Smooth muscle cell (in vitro differentiated cells): ENCODE measurements at regions not wholly inside any gene's neighbourhood (a gene's known extent, or its start where the extent isn't known, plus 50 kb on each side); places are given as distances from the start of the nearest gene placed in this dataset.

Source experiments
- DNase-seq: peaks from one replicate; lab custom pipeline; 2025; ENCODE audit not compliant: unreplicated experiment; lab: John Stamatoyannopoulos, UW
- H2AFZ ChIP-seq: fragments of 200-600 bp; sonication (generic); 2 replicates; pipeline ENCODE4 v1.6.0; 2016; ENCODE audit warnings: antibody characterized with exemption, low read depth, mild to moderate bottlenecking
- H3F3A ChIP-seq: fragments of 200-600 bp; sonication (generic); 2 replicates; pipeline ENCODE4 v1.6.0; 2017; ENCODE audit warnings: antibody characterized with exemption, low read depth
- H3K27ac ChIP-seq: fragments of 200-600 bp; sonication (generic); 2 replicates; pipeline ENCODE4 v1.5.1; 2016; ENCODE audit warnings: low read depth, mild to moderate bottlenecking
- H3K27me3 ChIP-seq: fragments of 200-600 bp; sonication (generic); 2 replicates; pipeline ENCODE4 v1.6.1; 2016; ENCODE audit warnings: low read depth, mild to moderate bottlenecking
- H3K36me3 ChIP-seq: fragments of 200-600 bp; sonication (generic); 2 replicates; pipeline ENCODE4 v1.5.1; 2016; ENCODE audit warnings: low read depth
- H3K4me1 ChIP-seq: fragments of 200-600 bp; sonication (generic); 2 replicates; pipeline ENCODE4 v1.5.1; 2016; ENCODE audit warnings: low read depth
- H3K4me2 ChIP-seq: fragments of 200-600 bp; sonication (generic); 2 replicates; pipeline ENCODE4 v1.6.0; 2016; ENCODE audit warnings: mild to moderate bottlenecking
- H3K4me3 ChIP-seq: fragments of 200-600 bp; sonication (generic); 2 replicates; pipeline ENCODE4 v1.5.1; 2016; ENCODE audit warnings: mild to moderate bottlenecking
- H3K79me2 ChIP-seq: fragments of 200-600 bp; sonication (generic); 2 replicates; pipeline ENCODE4 v1.6.0; 2016; ENCODE audit warnings: low read depth, mild to moderate bottlenecking
- H3K9ac ChIP-seq: fragments of 200-600 bp; sonication (generic); 2 replicates; pipeline ENCODE4 v1.6.0; 2016; ENCODE audit warnings: low read depth
- H3K9me3 ChIP-seq: fragments of 200-600 bp; sonication (generic); replicated peaks from 2 replicates; pipeline ENCODE4 v1.5.1; 2016; ENCODE audit warnings: low read depth
- H4K20me1 ChIP-seq: fragments of 200-600 bp; sonication (generic); 2 replicates; pipeline ENCODE4 v1.6.0; 2016; ENCODE audit warnings: low read depth
- CTCF ChIP-seq: fragments of 200-600 bp; sonication (generic); IDR thresholded peaks from 2 replicates; pipeline ENCODE4 v1.5.1; 2017; ENCODE audit warnings: borderline replicate concordance, mild to moderate bottlenecking, antibody characterized with exemption; ENCODE audit not compliant: insufficient read depth, poor library complexity, severe bottlenecking
- WGBS: methylation state at CpG from one replicate; pipeline ENCODE4 v1.1.7; 2016; ENCODE audit warnings: low lambda C conversion rate; 5-methylcytosine and 5-hydroxymethylcytosine counted together

DNA sequence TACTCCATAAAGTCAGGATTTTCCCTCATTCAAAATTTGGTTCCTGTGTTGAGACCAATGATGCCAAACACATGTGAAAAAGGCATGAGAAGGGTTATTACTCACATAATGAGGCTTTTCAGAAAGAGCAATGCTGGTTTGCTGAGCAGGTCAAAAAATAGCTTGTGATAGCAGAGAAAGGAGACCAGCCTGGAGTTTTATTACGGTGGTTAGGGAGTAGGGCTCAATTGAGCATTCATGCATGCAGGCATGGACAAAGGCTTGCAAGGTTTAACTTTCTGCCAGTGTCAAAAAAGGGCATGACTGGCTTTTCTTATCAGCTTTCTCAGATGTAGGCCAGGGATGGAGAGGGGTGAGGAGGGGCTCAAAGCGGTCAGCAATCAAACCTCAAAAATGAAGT, 628.3 kb downstream of the DNAH5 start:
- no peaks in the 10 kb centered on the region for H3K79me2 ChIP-seq
- no peaks in the 10 kb centered on the region for H3K27me3 ChIP-seq
- H3K4me2 ChIP-seq = no peak overlapping the region
- no peak overlapping the region for H3K9ac ChIP-seq
- DNase-seq = no peak
- H4K20me1 ChIP-seq = no peaks in the 10 kb centered on the region
- no peak overlapping the region for H2AFZ ChIP-seq
- no peak for TF ChIP-seq CTCF
- H3K27ac ChIP-seq = no peak overlapping the region
- 67% methylated on average over 2 of the region's 2 CpGs for WGBS
- H3F3A ChIP-seq = no peaks in the 10 kb centered on the region
- peaks cover 14% of the 10 kb centered on the region for H3K4me1 ChIP-seq
- no peaks in the 10 kb centered on the region for H3K36me3 ChIP-seq
- H3K9me3 ChIP-seq = no peaks in the 10 kb centered on the region
- H3K4me3 ChIP-seq = no peak overlapping the region

DNA sequence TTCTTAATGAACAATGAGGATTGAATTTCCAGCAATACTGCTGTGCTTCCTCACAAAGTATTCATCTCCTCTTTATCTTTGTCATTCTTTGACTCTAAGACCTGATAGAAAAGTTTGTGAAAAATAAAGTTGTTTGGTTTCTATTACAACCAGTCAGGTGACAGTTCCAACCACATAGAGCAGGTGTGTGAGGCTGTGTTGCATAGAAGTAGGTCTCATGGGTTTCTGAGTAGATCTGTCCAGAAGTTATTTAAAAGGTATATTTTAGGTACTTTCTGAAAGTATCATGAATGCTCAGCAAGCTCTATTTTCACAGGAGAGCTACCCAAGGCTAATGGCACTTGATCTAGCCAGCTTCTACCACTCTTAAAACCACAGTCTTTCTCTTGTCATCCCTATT, 637.0 kb downstream of the DNAH5 start:
- Histone ChIP-seq H3K4me2 (no peak overlapping the region), H3K4me1 (no peaks in the 10 kb centered on the region), H2AFZ (no peak overlapping the region)

DNA sequence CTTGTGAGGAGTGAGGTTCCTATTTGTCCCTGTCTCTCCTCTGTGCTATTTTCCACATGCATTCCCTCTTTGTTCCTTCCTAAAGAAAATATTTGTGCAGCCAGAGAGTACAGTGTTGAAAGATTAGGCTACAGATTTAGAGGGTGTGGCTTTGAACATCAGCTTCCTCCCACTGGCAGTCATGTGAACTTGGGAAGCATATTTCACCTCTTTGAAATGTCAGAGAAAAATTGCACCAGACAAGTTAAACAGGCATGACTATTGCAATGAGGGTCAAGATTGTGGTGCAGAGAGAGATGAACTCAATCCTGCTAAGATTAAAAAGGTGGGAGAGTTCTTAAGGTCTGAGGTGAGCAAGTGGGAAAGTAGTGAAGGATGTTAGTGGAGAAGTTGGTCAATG, 641.0 kb downstream of the DNAH5 start:
- Histone ChIP-seq H4K20me1 (no peaks in the 10 kb centered on the region), H3K27ac (no peak overlapping the region), H2AFZ (no peak overlapping the region), H3F3A (no peaks in the 10 kb centered on the region), H3K4me1 (no peaks in the 10 kb centered on the region), H3K36me3 (no peaks in the 10 kb centered on the region), H3K27me3 (no peaks in the 10 kb centered on the region), H3K9me3 (no peaks in the 10 kb centered on the region), H3K4me2 (no peak overlapping the region), H3K9ac (no peak overlapping the region), H3K4me3 (no peak overlapping the region), H3K79me2 (no peaks in the 10 kb centered on the region)
- no peak for DNase-seq
- no peak for TF ChIP-seq CTCF

More for the DNA sequence above, 637.0 kb downstream of the DNAH5 start:
- no peak for TF ChIP-seq CTCF
- Histone ChIP-seq H3K4me3 (no peak overlapping the region), H3K27ac (no peak overlapping the region), H3F3A (no peaks in the 10 kb centered on the region), H3K36me3 (no peaks in the 10 kb centered on the region), H4K20me1 (no peaks in the 10 kb centered on the region), H3K9me3 (no peaks in the 10 kb centered on the region), H3K9ac (no peak overlapping the region), H3K27me3 (no peaks in the 10 kb centered on the region), H3K79me2 (no peaks in the 10 kb centered on the region)
- DNase-seq = no peak

GRCh38 chr5:13278811-13279210, 665.7 kb downstream of the DNAH5 start:
- Histone ChIP-seq H3K9ac (no peak overlapping the region), H3K79me2 (no peaks in the 10 kb centered on the region), H3K27ac (no peak overlapping the region), H3K4me3 (no peak overlapping the region), H4K20me1 (no peaks in the 10 kb centered on the region), H3K36me3 (no peaks in the 10 kb centered on the region), H3K4me1 (no peaks in the 10 kb centered on the region), H2AFZ (no peak overlapping the region), H3K9me3 (no peaks in the 10 kb centered on the region), H3K27me3 (no peaks in the 10 kb centered on the region), H3F3A (no peaks in the 10 kb centered on the region), H3K4me2 (no peak overlapping the region)
- WGBS = 88% methylated on average over 2 of the region's 2 CpGs
- no peak for DNase-seq
- no peak for TF ChIP-seq CTCF
